ENCODE measurements at regions not wholly inside any gene's neighbourhood (a gene's known extent, or its start where the extent isn't known, plus 50 kb on each side); places are given as distances from the start of the nearest gene placed in this dataset.
"Not testable (repeated sequence)": the region's sequence is repeated elsewhere in the genome, so short reads cannot be mapped to it uniquely, and the experiment has no call there.

DNA sequence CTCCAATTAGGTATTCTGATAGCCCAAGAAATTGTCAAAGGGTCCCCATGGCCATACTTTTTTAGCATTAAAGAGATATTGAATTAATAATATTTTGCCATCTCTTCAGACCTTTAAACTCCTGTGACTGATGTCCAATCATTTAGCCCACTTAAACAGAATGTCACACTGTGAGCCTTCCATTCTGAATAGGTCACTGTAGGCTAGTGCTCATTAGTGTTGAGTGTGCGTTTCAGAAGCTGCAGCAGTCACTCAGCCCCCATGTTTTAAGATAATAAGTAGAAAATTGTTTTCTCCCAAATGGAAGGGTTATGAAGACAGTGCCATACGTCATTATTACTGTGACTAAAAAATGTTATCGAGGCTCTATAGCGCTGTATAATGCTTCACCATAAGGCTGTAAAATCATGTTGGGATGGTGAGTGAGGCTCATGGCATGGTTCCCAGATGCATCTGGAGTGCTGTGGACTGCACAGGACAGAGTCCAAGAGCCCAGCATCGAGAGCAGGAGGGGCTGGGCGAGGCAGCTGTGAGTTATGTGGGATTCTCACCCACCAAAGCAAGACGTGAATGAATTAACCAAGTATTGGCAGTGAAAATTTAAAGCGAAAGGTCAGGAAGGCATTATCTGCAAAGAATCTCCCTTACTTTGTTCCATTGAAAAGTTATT lies 2112.9 kb upstream of the WWC1 start:
- no peak for DNase-seq

- no peak for DNase-seq
Measured at GRCh38 chr5:166185185-166185584, 2106.3 kb upstream of the WWC1 start.

DNA sequence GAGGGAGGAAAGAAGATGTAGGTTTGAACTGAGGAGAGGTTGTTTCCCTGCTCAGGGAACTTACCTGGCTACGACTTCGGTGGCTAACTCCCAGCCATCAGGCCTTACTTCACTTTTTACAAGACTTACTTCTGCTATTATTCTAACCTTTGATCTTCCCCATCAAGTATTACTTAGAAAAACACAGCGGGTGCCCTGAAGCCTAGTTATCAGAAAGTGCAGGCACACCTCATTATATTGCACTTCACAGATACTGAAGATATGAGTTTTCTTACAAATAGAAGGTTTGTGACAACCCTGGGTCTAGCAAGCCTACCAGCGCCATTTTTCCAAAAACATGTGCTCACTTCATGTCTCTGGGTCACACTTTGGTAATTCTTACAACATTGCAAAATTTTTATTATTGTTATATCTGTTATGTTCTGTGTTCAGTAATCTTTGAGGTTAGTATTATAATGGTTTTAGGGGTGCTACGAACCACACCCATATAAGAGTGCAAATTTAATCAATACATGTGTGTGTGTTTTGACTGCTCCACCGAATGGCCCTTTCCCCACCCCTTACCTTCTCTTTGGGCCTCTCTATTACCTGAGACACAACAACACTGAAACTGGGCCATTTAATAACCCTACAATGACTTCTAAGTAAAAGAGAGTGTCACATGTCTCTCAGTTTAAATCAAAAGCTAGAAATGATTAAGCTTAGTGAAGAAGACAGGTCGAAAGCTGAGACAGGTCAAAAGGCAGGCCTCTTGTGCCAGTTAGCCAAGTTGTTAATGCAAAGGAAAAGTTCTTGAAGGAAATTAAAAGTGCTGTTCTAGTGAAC lies 2102.7 kb upstream of the WWC1 start:
- no peak for DNase-seq

- DNase-seq: no peak
Measured at GRCh38 chr5:166192696-166193095, 2098.7 kb upstream of the WWC1 start.

DNA sequence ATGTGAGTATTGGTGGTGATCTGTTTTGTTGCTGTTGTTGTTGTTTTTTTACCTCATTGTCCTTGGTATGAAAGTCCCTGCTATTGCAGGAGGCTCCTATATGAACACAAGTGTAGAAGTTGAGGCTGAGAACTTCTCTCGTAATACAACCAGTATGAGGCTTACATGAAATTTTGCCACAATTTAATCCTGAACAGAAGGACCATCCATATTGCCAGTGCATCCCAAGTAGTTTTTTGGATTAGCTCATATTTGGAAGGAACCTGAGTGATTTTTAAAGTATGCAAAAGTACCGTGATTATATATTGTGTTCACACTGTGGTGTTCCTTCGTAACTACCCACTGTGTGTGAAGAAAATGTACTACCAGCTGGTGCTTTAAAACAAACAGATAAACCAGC lies 2095.5 kb upstream of the WWC1 start:
- no peak for DNase-seq

DNA sequence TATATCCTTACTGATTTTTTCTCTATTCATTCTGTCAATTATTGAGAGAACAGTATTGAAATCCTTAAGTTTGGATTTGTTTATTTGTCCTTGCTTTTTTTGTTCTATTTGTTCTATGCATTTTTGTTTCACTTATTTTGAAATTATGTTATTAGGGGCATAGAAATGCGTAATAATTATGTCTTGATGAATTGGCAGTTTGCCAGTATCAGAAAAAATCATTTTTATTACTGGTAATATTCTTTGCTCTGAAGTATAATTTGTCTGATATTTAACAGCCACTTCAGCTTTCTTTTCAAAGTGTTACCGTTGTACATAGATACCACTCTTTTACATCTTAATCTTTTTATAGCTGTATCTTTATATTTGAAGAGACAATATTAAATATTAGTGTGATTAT lies 2090.9 kb upstream of the WWC1 start:
- no peak for DNase-seq

- DNase-seq: no peak
Measured at GRCh38 chr5:166211640-166212039, 2079.8 kb upstream of the WWC1 start.

GRCh38 chr5:166236327-166236726 lies 2055.1 kb upstream of the WWC1 start:
- no peak for DNase-seq

DNA sequence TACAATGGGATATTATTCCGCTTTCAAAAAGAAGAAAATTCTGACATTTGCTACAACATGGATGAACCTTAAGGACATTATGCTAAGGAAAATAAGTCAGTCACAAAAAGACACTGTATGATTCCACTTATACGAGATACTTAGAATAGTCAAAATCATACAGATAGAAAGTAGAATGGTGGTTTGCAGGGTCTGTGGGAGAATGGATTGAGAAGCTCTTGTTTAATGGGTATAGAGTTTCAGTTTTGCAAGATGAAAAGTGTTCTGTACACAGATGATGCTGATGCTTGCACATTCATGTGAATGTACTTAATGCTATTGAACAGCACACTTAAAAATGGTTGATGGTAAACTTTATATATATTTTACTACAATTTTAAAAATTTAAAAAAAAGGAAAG lies 2050.7 kb upstream of the WWC1 start:
- no peak for DNase-seq

GRCh38 chr5:166245556-166245955 lies 2045.9 kb upstream of the WWC1 start:
- DNase-seq: no peak

- DNase-seq: no peak
Measured at GRCh38 chr5:166251786-166252185, 2039.7 kb upstream of the WWC1 start.

GRCh38 chr5:166257661-166258060 lies 2033.8 kb upstream of the WWC1 start:
- DNase-seq: no peak

DNA sequence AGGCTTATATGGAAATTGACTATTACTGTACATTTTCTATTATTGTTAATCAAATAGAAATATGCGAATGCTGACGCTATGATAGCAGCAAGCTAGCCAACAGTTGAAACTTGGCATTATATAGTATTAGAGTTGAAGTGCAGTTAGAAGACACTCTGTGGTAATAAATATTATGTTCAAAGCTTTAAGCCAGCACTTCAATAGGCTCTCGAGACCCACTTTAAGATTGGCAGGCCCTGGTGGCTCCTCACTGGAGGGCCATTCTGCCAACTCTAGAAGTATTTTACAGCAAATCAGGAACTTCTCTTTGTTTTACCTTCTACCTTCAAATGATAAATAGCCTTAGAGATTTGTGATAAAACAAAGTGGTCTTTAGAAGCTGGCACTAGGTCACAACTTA lies 2029.0 kb upstream of the WWC1 start:
- no peak for DNase-seq

DNA sequence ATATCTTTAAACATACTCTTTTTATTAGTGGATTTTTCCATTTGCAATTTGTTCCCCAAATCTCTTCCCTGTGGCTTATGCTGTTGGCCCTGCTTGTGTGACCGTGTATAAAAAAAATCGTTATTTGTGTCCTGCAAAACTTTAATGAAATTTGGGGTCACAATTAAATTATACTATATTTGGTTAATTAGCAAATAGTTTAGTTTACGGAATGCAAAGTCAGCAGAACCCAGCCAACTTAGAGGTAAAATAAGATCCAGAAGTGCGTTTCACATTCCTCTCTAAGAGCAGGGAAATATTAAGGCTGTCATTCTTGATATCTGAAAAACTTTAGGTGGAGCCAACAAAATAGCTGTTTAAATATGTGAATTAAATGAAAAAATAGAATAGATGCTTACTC lies 2023.5 kb upstream of the WWC1 start:
- no peak for DNase-seq

- DNase-seq: no peak
Measured at GRCh38 chr5:166270712-166271111, 2020.7 kb upstream of the WWC1 start.

GRCh38 chr5:166276006-166276405 lies 2015.4 kb upstream of the WWC1 start:
- no peak for DNase-seq

DNA sequence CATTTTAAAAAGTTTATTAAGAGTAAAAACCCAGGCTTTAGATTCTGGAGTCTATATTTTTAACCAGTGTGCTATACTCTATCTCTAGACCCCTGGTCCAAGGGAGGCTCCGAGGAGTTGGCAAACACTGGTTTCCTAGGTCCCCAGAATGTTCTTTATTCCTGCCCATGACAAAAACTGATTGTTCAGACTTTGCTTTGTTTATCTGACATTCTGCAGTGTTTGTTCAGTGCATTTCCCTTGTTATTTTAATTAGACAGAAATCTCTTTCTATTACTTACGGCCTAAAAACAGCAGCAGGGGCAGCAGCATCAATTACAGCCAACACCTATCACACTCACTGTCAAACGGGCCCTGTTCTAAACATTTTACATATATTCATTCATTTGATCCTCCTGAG lies 2011.6 kb upstream of the WWC1 start:
- no peak for DNase-seq

- no peak for DNase-seq
Measured at GRCh38 chr5:166281433-166281832, 2010.0 kb upstream of the WWC1 start.

- DNase-seq: no peak
Measured at GRCh38 chr5:166282939-166283338, 2008.5 kb upstream of the WWC1 start.

DNA sequence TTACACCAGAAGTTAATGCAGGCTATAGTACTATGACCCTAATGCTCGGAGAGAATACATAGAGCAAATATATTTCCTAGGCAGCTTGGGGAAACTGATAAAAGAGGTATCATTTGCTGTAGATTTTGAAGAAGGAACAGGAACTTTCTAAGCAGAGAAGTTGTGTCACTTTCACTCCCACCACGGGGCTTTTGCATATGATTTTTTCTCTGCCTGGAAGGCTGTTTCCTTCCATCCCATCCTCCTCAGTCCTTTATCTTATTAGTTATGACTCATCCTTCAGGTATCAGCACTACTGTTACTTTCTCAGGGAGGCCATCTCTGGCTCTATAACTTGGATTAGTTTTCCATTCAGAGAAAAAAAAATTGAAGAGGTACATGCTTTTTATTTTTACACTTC lies 2006.1 kb upstream of the WWC1 start:
- no peak for DNase-seq

DNA sequence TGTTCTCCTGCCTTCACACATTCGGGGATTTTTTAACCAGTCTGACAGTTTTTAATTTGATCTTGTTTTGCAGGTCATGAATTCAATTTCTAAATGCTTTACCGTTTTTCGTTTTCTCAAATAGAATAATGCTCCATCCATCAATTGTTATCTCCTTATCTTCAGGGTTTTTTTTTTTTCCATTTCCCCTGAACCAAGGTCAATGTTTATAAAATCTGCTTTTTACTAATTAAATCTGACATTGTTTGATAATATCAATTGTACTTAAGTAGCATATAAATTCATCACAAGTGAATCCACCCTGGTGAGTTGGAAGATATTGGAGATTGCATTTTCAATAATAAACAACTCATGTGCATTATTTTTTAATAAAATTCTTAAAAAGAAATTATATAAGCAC lies 2004.6 kb upstream of the WWC1 start:
- no peak for DNase-seq

DNA sequence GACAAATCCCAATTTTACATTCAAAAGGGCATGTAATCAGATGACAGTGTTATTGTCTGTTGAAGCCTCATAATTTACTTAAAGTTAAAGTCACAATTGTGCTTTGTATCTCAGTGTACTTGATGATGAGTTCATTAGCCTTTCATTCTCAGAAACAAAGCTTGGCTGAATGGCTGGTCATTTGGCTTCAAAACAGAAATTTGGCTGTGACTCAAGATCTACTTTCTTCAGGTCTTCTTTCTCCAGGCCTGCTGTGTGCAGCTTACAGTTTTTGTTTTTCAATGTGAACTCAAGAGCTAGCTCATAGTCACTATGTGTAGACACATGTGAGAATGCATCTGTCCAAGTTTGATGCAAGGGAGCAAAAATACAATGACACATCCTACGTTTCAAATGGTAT lies 2003.6 kb upstream of the WWC1 start:
- DNase-seq: no peak

DNA sequence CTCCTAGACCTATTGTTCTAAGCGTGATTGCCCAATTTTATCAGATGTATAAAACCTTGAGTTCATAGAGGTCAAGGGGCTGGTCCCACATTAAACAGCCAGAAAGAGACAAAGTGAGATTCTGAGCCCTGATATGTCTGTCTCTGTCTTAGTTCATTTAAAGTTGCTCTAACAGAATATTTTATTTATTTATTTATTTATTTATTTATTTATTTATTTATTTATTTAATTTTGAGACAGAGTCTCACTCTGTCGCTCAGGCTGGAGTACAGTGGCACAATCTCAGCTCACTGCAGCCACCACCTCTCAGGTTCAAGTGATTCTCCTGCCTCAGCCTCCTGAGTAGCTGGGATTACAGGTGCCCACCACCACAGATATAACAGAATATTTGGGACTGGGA lies 1999.6 kb upstream of the WWC1 start:
- not testable (repeated sequence) for DNase-seq

GRCh38 chr5:166293892-166294291 lies 1997.6 kb upstream of the WWC1 start:
- no peak for DNase-seq

- DNase-seq: no peak
Measured at GRCh38 chr5:166302166-166302565, 1989.3 kb upstream of the WWC1 start.

Measured in activated CD4-positive, alpha-beta T cell treated with anti-CD3 and anti-CD28 coated beads, Interleukin-10, Interleukin-2, amounts not matched to agents 100 ng/mL and 50 ng/mL, durations not matched to agents 16 hours and 8 hours (primary cell).